H1 (cell line): ENCODE measurements at regions not wholly inside any gene's neighbourhood (a gene's known extent, or its start where the extent isn't known, plus 50 kb on each side); places are given as distances from the start of the nearest gene placed in this dataset.

Experiments used
- CTCF ChIA-PET: fragments of 300-600 bp; sonication (Branson Sonifier 250); formaldehyde crosslinking; loops from one replicate; lab custom pipeline; 2021; ENCODE audit not compliant: partially characterized antibody; lab: Charles Lee
- POLR2A ChIA-PET: fragments of 300-600 bp; sonication (Branson Sonifier 250); formaldehyde crosslinking; loops from one replicate; lab custom pipeline; 2021; ENCODE audit warnings: inconsistent platforms; ENCODE audit not compliant: partially characterized antibody; lab: Charles Lee
- DNase-seq, 2 experiments: peaks; one replicate each; pipeline versions ENCODE4 v3.0.0 to v3.0.0-alpha.2; 2010 to 2022; ENCODE audit warnings: low spot score in 2 of 2, low read depth in 1 of 2, mixed read lengths in 1 of 2
- FAIRE-seq: peaks from 2 replicates; lab custom pipeline; 2011; peaks lifted over from hg19 to GRCh38; lab: Jason Lieb, UNC
- H2AFZ ChIP-seq: 2 replicates; pipeline ENCODE4 v1.8.1; 2012; ENCODE audit warnings: low read length, inconsistent platforms
- H2AK5ac ChIP-seq: 2 replicates; pipeline ENCODE4 v1.6.1; 2013; ENCODE audit warnings: low read depth, low read length
- H2BK120ac ChIP-seq: replicated peaks from 2 replicates; pipeline ENCODE3; 2013; ENCODE audit warnings: low read depth, low read length, inconsistent platforms
- H2BK12ac ChIP-seq: 2 replicates; pipeline ENCODE4 v1.6.1; 2013; ENCODE audit warnings: low read depth, low read length
- H2BK15ac ChIP-seq: 2 replicates; pipeline ENCODE4 v1.6.1; 2013; ENCODE audit warnings: low read length
- H2BK20ac ChIP-seq: 2 replicates; pipeline ENCODE4 v1.6.1; 2013; ENCODE audit warnings: low read length
- H2BK5ac ChIP-seq: 2 replicates; pipeline ENCODE4 v1.6.1; 2013; ENCODE audit warnings: low read depth, low read length
- H3K14ac ChIP-seq: 2 replicates; pipeline ENCODE4 v1.6.1; 2013; ENCODE audit warnings: inconsistent platforms; ENCODE audit not compliant: insufficient read length
- H3K18ac ChIP-seq: 2 replicates; pipeline ENCODE4 v1.6.1; 2013; ENCODE audit warnings: low read length; ENCODE audit errors: extremely low read depth
- H3K23ac ChIP-seq: 2 replicates; pipeline ENCODE4 v1.6.1; 2013; ENCODE audit warnings: inconsistent platforms; ENCODE audit not compliant: insufficient read length
- H3K23me2 ChIP-seq: 2 replicates; pipeline ENCODE4 v1.6.1; 2013; ENCODE audit warnings: low read depth, low read length
- H3K27ac ChIP-seq: 2 replicates; pipeline ENCODE4 v1.6.1; 2011; ENCODE audit warnings: low read depth, low read length, inconsistent platforms
- H3K27me3 ChIP-seq, 4 experiments: replicated peaks in 1 of 4; 1 replicate in 1 of 4; 2 replicates in 3 of 4; pipeline versions ENCODE4 v1.6.1 to v1.8.1; 2011 to 2013; ENCODE audit warnings: low read length in 3 of 4, mild to moderate bottlenecking in 3 of 4, inconsistent platforms in 2 of 4, mixed read lengths in 2 of 4, moderate library complexity in 1 of 4; ENCODE audit not compliant: control insufficient read depth in 3 of 4, insufficient read depth in 3 of 4; ENCODE audit errors: extremely low read depth in 1 of 4
- H3K36me3 ChIP-seq, 4 experiments: 2 replicates each; pipeline versions ENCODE4 v1.6.1 to v1.8.1; 2011 to 2013; ENCODE audit warnings: mild to moderate bottlenecking in 4 of 4, low read length in 3 of 4, moderate library complexity in 2 of 4, control low read depth in 1 of 4, inconsistent platforms in 1 of 4; ENCODE audit not compliant: insufficient read depth in 4 of 4, control insufficient read depth in 2 of 4
- H3K4ac ChIP-seq: replicated peaks from 2 replicates; pipeline ENCODE3; 2013; ENCODE audit warnings: low read length, low read depth, mixed read lengths, inconsistent platforms; ENCODE audit not compliant: insufficient read length
- H3K4me1 ChIP-seq, 4 experiments: replicated peaks in 1 of 4; 1 replicate in 1 of 4; 2 replicates in 3 of 4; pipeline versions ENCODE4 v1.6.1 to v1.8.1; 2011 to 2013; ENCODE audit warnings: low read length in 3 of 4, inconsistent platforms in 2 of 4, mixed read lengths in 1 of 4; ENCODE audit not compliant: insufficient read depth in 4 of 4, control insufficient read depth in 3 of 4
- H3K4me2 ChIP-seq, 2 experiments: 2 replicates each; pipeline versions ENCODE4 v1.6.1 to v1.8.1; 2011 to 2013; ENCODE audit warnings: low read depth in 2 of 2, low read length in 2 of 2, control low read depth in 1 of 2, inconsistent platforms in 1 of 2, mild to moderate bottlenecking in 1 of 2; ENCODE audit not compliant: insufficient read depth in 1 of 2
- H3K4me3 ChIP-seq, 4 experiments: fragments of 200-600, 300-600 bp in 1 of 4; sonication (generic), shearing (Covaris generic), sonication (Bioruptor Twin) in 1 of 4; 2 replicates each; pipeline versions ENCODE4 v1.5.1 to v1.8.1; 2011 to 2016; ENCODE audit warnings: low read length in 4 of 4, low read depth in 3 of 4, control low read depth in 2 of 4, inconsistent platforms in 2 of 4, mild to moderate bottlenecking in 2 of 4, mixed read lengths in 1 of 4, moderate library complexity in 1 of 4; ENCODE audit not compliant: insufficient read depth in 2 of 4; ENCODE audit errors: extremely low read depth in 1 of 4
- H3K56ac ChIP-seq: replicated peaks from 2 replicates; pipeline ENCODE3; 2013; ENCODE audit warnings: low read depth, mild to moderate bottlenecking, mixed read lengths, low read length, inconsistent platforms; ENCODE audit not compliant: insufficient read length
- H3K79me1 ChIP-seq: 2 replicates; pipeline ENCODE4 v1.6.1; 2013; ENCODE audit warnings: low read depth, low read length, control low read depth
- H3K79me2 ChIP-seq, 2 experiments: 2 replicates each; pipeline versions ENCODE4 v1.6.1 to v1.8.1; 2012 to 2013; ENCODE audit warnings: low read length in 2 of 2, mild to moderate bottlenecking in 2 of 2, inconsistent platforms in 1 of 2; ENCODE audit not compliant: insufficient read depth in 2 of 2, control insufficient read depth in 1 of 2
- H3K9ac ChIP-seq, 4 experiments: replicated peaks in 1 of 4; 1 replicate in 1 of 4; 2 replicates in 3 of 4; pipeline versions ENCODE4 v1.6.1 to v1.8.1; 2011 to 2013; ENCODE audit warnings: low read depth in 3 of 4, low read length in 3 of 4, control low read depth in 2 of 4, mild to moderate bottlenecking in 2 of 4, moderate library complexity in 2 of 4, inconsistent platforms in 1 of 4; ENCODE audit errors: extremely low read depth in 1 of 4
- H3K9me3 ChIP-seq, 2 experiments: 2 replicates each; pipeline versions ENCODE4 v1.6.1 to v1.8.1; 2012 to 2013; ENCODE audit warnings: mild to moderate bottlenecking in 2 of 2, moderate library complexity in 2 of 2, control low read depth in 1 of 2, inconsistent platforms in 1 of 2, low read depth in 1 of 2, low read length in 1 of 2, mixed read lengths in 1 of 2; ENCODE audit not compliant: insufficient read depth in 2 of 2
- H4K20me1 ChIP-seq, 2 experiments: replicated peaks in 1 of 2; 2 replicates each; pipeline versions ENCODE3 to v1.8.1; 2011 to 2013; ENCODE audit warnings: inconsistent platforms in 2 of 2, low read length in 2 of 2, mild to moderate bottlenecking in 1 of 2; ENCODE audit not compliant: insufficient read depth in 2 of 2, control insufficient read depth in 1 of 2
- H4K5ac ChIP-seq: 2 replicates; pipeline ENCODE4 v1.6.1; 2013; ENCODE audit warnings: low read length, low read depth, mixed read lengths, inconsistent platforms; ENCODE audit not compliant: insufficient read length
- H4K8ac ChIP-seq: 2 replicates; pipeline ENCODE4 v1.8.0; 2013; ENCODE audit warnings: mild to moderate bottlenecking, moderate library complexity, low read length, inconsistent platforms; ENCODE audit not compliant: insufficient read depth; ENCODE audit errors: extremely low read depth
- H4K91ac ChIP-seq: replicated peaks from 2 replicates; pipeline ENCODE3; 2013; ENCODE audit warnings: low read length, mixed read lengths, inconsistent platforms; ENCODE audit not compliant: insufficient read length
- CHD1 ChIP-seq: IDR thresholded peaks from 2 replicates; pipeline ENCODE4 v1.6.1; 2012; ENCODE audit warnings: low read depth, low read length, improper control_type of control experiment
- HDAC2 ChIP-seq, 2 experiments: fragments of 300-600 bp in 1 of 2; sonication (generic) in 1 of 2; IDR thresholded peaks; 2 replicates each; pipeline ENCODE4 v1.6.1; 2011 to 2012; ENCODE audit warnings: low read depth in 2 of 2, low read length in 2 of 2, mild to moderate bottlenecking in 2 of 2, moderate library complexity in 2 of 2, borderline replicate concordance in 1 of 2, inconsistent platforms in 1 of 2
- POU5F1 ChIP-seq: IDR thresholded peaks from 2 replicates; pipeline ENCODE4 v1.6.1; 2011; ENCODE audit warnings: low read depth, mild to moderate bottlenecking, low read length, moderate library complexity
- RFX5 ChIP-seq: IDR thresholded peaks from 2 replicates; pipeline ENCODE4 v1.6.1; 2011; ENCODE audit warnings: low read depth, low read length, improper control_type of control experiment, borderline replicate concordance
- RNF2 ChIP-seq: fragments of 200-900, 300-1000 bp; sonication (generic); IDR thresholded peaks from 2 replicates; pipeline ENCODE4 v1.7.1; 2016; ENCODE audit warnings: borderline replicate concordance, low read depth, mild to moderate bottlenecking, antibody characterized with exemption, low read length; ENCODE audit not compliant: poor library complexity, severe bottlenecking; ENCODE audit errors: missing control alignments
- SRF ChIP-seq: IDR thresholded peaks from 2 replicates; pipeline ENCODE4 v1.6.1; 2011; ENCODE audit warnings: mild to moderate bottlenecking, low read depth, low read length, moderate library complexity
- TCF12 ChIP-seq: IDR thresholded peaks from 2 replicates; pipeline ENCODE4 v1.6.1; 2011; ENCODE audit warnings: low read depth, mild to moderate bottlenecking, low read length
- WGBS, 2 experiments: shearing (Covaris generic) in 1 of 2; methylation state at CpG; one replicate each; pipeline versions ENCODE4 v1.1.6 to v1.1.7; 2013 to 2015; ENCODE audit warnings: low lambda C conversion rate in 2 of 2, mixed read lengths in 2 of 2, inconsistent platforms in 1 of 2, low coverage in 1 of 2, missing lambda C conversion rate in 1 of 2; ENCODE audit not compliant: insufficient replicate concordance in 2 of 2, insufficient coverage in 1 of 2, insufficient read length in 1 of 2; ENCODE audit errors: extremely low coverage in 1 of 2, missing lambda C conversion rate in 1 of 2; 5-methylcytosine and 5-hydroxymethylcytosine counted together

- no peak overlapping the region for H3K23ac ChIP-seq
- H3K14ac ChIP-seq: no peak overlapping the region
- ChIA-PET CTCF (interaction anchor here (1.1 to 2.3 kb wide), 3 partner anchors 17 to 96 kb away, joined by 3 to 7 read pairs (median 3); no protein-coding TSS in a partner anchor), POLR2A (no interaction called here)
- H3K56ac ChIP-seq: no peak overlapping the region
- H3K36me3 ChIP-seq: no peaks in the 10 kb centered on the region
- no peaks in the 10 kb centered on the region for H4K20me1 ChIP-seq
- H2AFZ ChIP-seq: no peak overlapping the region
- no peak overlapping the region for H2BK15ac ChIP-seq
- no peaks in the 10 kb centered on the region for H3K79me1 ChIP-seq
- peak in 1 of 2 experiments; percentile 39 for DNase-seq
- H3K4me1 ChIP-seq: no peaks in the 10 kb centered on the region; a peak in 1 of 7 replicates
- H3K27ac ChIP-seq: no peak overlapping the region
- no peak overlapping the region for H2BK12ac ChIP-seq
- H3K9ac ChIP-seq: no peak overlapping the region
- H4K5ac ChIP-seq: no peak overlapping the region
- TF ChIP-seq SRF: no peak
- TF ChIP-seq RNF2: no peak
- TF ChIP-seq TCF12: no peak
- TF ChIP-seq POU5F1: no peak
- TF ChIP-seq HDAC2 (IDR thresholded peaks at IDR 0.05; ENCODE audit: borderline replicate concordance in 1 of 2, low read depth in 2 of 2, low read length in 2 of 2): no peak
- no peak for TF ChIP-seq RFX5
- TF ChIP-seq CHD1: no peak
- H3K4me2 ChIP-seq: no peak overlapping the region
- H3K9me3 ChIP-seq: no peaks in the 10 kb centered on the region; a peak in 1 of 4 replicates
- no peak overlapping the region for H3K4me3 ChIP-seq
- no peaks in the 10 kb centered on the region for H3K79me2 ChIP-seq
- H2BK120ac ChIP-seq: no peak overlapping the region
- no peak overlapping the region for H3K18ac ChIP-seq
- no peak overlapping the region for H2BK5ac ChIP-seq
- 0 out of 7 replicates have a peak, but pooled peaks cover 0 to 3% (median 0%) of the 10 kb centered on the region in 4 experiments for H3K27me3 ChIP-seq
- no peak overlapping the region for H3K4ac ChIP-seq
- H2BK20ac ChIP-seq: no peak overlapping the region
- peaks cover 3% of the 10 kb centered on the region; the same call in 1 of the 2 replicates for H3K23me2 ChIP-seq
- no peak for FAIRE-seq
- H4K8ac ChIP-seq: no peak overlapping the region
- no peak overlapping the region for H4K91ac ChIP-seq
- H2AK5ac ChIP-seq: no peak overlapping the region
- WGBS, 2 experiments: 92% methylated on average over 23 of the region's 27 CpGs; no CpG with 5 or more reads in 1 of the 2 experiments
These were observed 877.3 kb downstream of the BRD1 start for GRCh38 chr22:48950151-48950915.
